Large intestine (tissue), 3 donors: ENCODE measurements at regions not wholly inside any gene's neighbourhood (a gene's known extent, or its start where the extent isn't known, plus 50 kb on each side); places are given as distances from the start of the nearest gene placed in this dataset.
A peak's percentile ranks its signal among the peaks of the same experiment; 100 is the strongest.

Experiments
- DNase-seq, 2 donors: peaks; one replicate each; pipeline versions ENCODE4 v3.0.0 to v3.0.0-alpha.2; 2013
- H3K27ac ChIP-seq: one replicate; pipeline ENCODE4 v1.5.1; 2013; ENCODE audit warnings: low read length
- H3K27me3 ChIP-seq: 2 replicates; pipeline ENCODE4 v1.6.1; 2013; ENCODE audit warnings: low read length; ENCODE audit not compliant: control insufficient read depth, insufficient read depth
- H3K36me3 ChIP-seq: 2 replicates; pipeline ENCODE4 v1.6.1; 2013; ENCODE audit warnings: low read length; ENCODE audit not compliant: control insufficient read depth, insufficient read depth
- H3K4me1 ChIP-seq: one replicate; pipeline ENCODE4 v1.6.1; 2013; ENCODE audit warnings: low read length; ENCODE audit not compliant: control insufficient read depth, insufficient read depth
- H3K4me3 ChIP-seq: one replicate; pipeline ENCODE4 v1.5.1; 2013; ENCODE audit warnings: low read length
- H3K9me3 ChIP-seq: one replicate; pipeline ENCODE4 v1.6.1; 2013; ENCODE audit warnings: mild to moderate bottlenecking, low read depth, low read length, moderate library complexity; ENCODE audit not compliant: control insufficient read depth
- WGBS: methylation state at CpG from one replicate; pipeline ENCODE4 v1.1.5; 2013; ENCODE audit warnings: low lambda C conversion rate; ENCODE audit not compliant: insufficient coverage; 5-methylcytosine and 5-hydroxymethylcytosine counted together

DNA sequence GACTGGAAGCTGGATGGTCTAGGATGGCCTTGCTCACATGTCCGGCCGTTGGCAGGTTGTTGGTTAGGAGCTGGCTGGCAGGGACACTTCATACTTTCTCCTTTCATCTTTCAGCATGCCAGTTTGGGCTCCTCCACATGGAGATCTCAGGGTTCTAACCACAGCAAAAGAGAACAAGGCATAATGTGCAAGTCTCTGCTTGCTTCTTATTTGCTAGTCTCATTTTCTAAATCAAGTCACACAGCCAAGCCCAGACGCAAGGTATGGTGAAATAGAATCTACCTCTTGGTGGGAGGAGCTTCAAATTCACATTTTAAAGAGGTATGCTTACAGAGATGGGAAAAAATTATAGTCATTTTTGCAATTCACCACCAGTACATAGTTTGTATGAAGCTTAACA, 69.1 kb upstream of the NAP1L1 start:
- H3K4me3 ChIP-seq = no peak overlapping the region
- no peaks in the 10 kb centered on the region for H3K4me1 ChIP-seq
- no peak for DNase-seq
- H3K36me3 ChIP-seq = no peaks in the 10 kb centered on the region
- no CpG with 5 or more reads among the region's 3 CpGs for WGBS
- no peaks in the 10 kb centered on the region for H3K9me3 ChIP-seq
- H3K27me3 ChIP-seq = no peaks in the 10 kb centered on the region
- no peak overlapping the region for H3K27ac ChIP-seq

DNA sequence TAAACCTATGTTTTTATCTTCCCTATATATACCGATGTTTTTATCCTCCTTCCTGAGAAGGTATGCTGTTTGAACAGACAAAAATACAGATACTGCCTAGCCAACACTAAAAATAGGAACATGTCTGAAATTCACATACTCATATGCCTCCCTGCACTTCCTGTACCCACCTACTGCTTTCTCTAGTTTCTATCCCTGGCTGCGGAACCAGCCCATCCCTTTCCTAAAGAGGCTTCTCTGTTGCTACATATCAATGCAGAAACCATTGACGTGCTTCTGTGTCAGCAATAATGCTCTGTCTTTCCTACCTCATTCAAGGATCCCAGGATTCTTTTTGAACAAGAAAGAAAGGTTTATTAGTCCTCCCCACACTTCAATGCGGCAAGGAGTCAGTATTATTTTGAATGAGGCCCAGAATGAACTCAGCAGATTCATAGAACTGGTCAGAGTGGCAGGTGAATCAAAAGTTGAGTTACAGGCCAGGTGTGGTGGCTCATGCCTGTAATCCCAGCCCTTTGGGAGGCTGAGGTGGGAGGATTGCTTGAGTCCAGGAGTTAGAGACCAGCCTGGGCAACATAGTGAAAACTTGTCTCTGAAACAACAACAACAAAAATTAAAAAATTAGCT, 67.8 kb upstream of the NAP1L1 start:
- H3K36me3 ChIP-seq = no peaks in the 10 kb centered on the region
- H3K27me3 ChIP-seq = no peaks in the 10 kb centered on the region
- no peak for DNase-seq
- H3K27ac ChIP-seq = no peak overlapping the region
- no peak overlapping the region for H3K4me3 ChIP-seq
- WGBS = 100% methylated on average over 1 of the region's 4 CpGs
- H3K9me3 ChIP-seq = no peaks in the 10 kb centered on the region
- no peaks in the 10 kb centered on the region for H3K4me1 ChIP-seq

DNA sequence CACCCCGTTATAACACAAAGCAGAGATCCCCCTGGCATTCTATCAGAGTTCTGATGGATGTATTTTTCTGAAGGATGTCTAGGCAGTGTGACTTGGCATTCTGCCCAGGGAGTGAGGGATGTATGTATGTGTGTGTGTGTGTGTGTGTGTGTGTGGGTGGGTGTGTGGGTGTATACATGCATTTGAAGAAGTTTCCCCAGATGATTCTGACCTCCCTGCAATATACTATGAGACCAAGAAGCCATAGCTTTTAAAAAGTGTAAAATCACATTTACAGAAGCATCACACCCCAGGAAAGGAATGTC, 59.7 kb upstream of the NAP1L1 start:
- peak in 1 of 2 donors; percentile 18 for DNase-seq
- no peak overlapping the region for H3K27ac ChIP-seq
- WGBS = no CpG with 5 or more reads among the region's 1 CpG
- no peaks in the 10 kb centered on the region for H3K27me3 ChIP-seq
- H3K36me3 ChIP-seq = no peaks in the 10 kb centered on the region
- no peaks in the 10 kb centered on the region for H3K4me1 ChIP-seq
- no peaks in the 10 kb centered on the region for H3K9me3 ChIP-seq
- no peak overlapping the region for H3K4me3 ChIP-seq

DNA sequence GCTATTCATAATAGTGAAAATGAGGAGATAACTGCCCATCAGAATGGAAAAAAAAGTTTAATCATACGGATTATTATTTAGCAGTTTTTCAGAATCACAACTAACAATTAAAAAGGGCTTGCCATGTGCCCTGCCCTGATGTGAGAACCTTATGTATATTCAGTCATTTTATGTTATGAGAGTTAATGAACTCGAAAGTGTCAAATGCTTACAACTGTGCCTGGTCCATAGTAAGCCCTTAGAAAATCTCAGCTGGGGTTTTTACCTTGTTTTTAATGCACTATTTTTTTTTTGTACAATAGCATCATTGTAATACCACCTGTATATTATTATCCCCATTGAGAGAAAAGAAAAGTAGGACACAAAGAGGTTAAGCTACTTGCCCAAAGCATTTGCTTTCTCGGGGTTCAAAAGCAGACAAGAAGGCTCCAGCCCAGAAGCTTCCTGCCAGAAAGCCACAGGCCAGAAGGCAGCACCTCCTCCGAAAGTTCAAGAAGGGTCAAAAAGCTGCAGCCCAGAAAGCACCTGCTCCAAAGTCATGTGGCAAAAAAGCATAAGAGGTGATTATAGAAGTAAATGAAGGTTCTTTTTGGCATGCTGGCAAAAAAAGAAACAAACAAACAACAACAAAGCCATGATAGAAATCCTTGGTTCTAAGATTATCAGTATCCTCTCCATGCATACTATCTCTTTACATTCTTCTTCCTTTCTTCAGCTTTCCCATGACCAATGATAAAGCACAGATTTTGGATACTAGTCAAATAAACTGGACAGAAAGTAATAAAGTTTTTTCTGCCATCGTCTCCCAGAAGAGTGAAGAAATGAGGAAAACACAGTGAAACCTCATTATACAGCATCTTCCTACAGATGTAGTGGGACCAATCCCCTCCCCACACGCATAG, 59.1 kb upstream of the NAP1L1 start:
- H3K27me3 ChIP-seq = no peaks in the 10 kb centered on the region
- DNase-seq = no peak
- no peak overlapping the region for H3K4me3 ChIP-seq
- H3K4me1 ChIP-seq = no peaks in the 10 kb centered on the region
- no peak overlapping the region for H3K27ac ChIP-seq
- WGBS = no CpG with 5 or more reads among the region's 6 CpGs
- no peaks in the 10 kb centered on the region for H3K9me3 ChIP-seq
- no peaks in the 10 kb centered on the region for H3K36me3 ChIP-seq

DNA sequence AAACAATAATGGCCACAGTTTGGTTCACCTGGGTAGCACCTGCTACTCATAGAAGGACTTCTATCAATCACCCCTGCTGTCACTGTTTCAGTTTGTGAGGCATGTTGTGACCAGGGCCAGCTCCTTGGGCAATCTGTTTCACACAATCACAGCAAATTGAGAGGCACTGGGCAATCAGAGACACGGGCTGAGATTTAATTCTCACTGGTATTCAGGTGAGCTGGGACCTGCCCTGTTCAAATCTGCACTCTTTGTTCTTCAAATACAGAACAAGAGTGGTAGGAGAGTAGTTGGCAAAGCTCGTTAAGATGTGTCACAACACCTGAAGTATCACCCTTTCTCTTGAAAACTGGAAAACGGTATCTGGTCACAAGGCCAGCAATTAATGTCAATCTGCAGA, 57.8 kb upstream of the NAP1L1 start:
- H3K27me3 ChIP-seq = no peaks in the 10 kb centered on the region
- H3K4me1 ChIP-seq = no peaks in the 10 kb centered on the region
- WGBS = 83% methylated on average over 1 of the region's 3 CpGs
- H3K36me3 ChIP-seq = no peaks in the 10 kb centered on the region
- no peak overlapping the region for H3K4me3 ChIP-seq
- DNase-seq = no peak
- H3K9me3 ChIP-seq = no peaks in the 10 kb centered on the region
- no peak overlapping the region for H3K27ac ChIP-seq

DNA sequence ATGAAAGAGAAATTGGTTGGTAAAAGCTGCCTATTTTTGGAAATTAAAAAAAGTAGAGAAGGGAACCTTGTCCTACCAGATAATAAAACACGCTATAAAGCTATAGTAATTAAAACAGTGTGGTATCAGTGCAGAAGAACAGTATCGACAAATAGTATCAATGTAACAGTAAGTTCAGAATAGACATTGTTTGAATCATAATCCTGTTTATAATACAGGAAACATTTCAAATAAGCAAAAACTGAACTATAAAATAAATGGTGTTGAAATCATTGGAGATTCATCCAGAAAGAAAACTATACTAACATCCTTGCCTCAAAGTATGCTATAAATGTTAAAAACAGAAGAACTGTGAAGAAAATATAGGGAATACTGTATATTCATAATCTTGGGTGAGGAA, 54.2 kb upstream of the NAP1L1 start:
- DNase-seq = no peak
- no peaks in the 10 kb centered on the region for H3K36me3 ChIP-seq
- H3K27ac ChIP-seq = no peak overlapping the region
- H3K9me3 ChIP-seq = no peaks in the 10 kb centered on the region
- H3K27me3 ChIP-seq = no peaks in the 10 kb centered on the region
- H3K4me3 ChIP-seq = no peak overlapping the region
- no peaks in the 10 kb centered on the region for H3K4me1 ChIP-seq
- WGBS = 89% methylated on average over 2 of the region's 2 CpGs

DNA sequence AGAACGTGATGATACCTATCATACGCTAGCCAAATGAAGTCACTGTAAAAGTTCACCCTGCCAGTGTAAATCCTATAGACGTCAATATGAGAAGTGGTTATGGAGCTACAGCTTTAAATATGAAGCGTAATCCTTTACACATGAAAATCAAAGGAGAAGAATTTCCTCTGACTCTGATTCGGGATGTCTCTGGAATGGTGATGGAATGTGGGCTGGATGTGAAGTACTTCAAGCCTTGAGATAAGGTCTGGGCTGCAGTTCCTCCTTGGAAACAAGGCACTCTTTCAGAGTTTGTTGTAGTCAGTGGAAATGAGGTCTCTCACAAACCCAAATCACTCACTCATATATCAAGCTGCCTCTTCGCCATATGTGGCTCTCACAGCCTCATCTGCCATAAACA, 53.1 kb upstream of the NAP1L1 start:
- WGBS = no CpG with 5 or more reads among the region's 6 CpGs
- no peaks in the 10 kb centered on the region for H3K4me1 ChIP-seq
- H3K9me3 ChIP-seq = no peaks in the 10 kb centered on the region
- H3K36me3 ChIP-seq = no peaks in the 10 kb centered on the region
- DNase-seq = no peak
- H3K27me3 ChIP-seq = no peaks in the 10 kb centered on the region
- no peak overlapping the region for H3K27ac ChIP-seq
- no peak overlapping the region for H3K4me3 ChIP-seq

DNA sequence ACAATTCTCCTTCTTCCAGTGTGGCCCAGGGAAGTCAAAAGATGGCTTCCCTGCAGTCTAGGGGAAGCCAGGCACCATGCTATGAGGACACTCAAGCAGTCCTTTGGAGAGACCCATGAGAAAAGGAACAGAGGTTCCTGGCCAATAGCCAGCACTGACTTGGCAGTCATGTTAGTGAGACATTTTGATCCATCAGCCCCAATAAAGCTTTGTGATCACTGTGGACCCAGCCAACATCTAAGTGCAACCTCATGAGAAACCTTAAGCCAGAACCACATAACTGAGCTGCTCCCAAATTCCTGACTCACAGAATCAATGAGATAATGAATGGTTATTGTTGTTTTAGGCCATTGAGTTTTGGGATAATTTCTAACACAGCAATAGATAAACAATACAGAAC, 51.0 kb upstream of the NAP1L1 start:
- H3K4me3 ChIP-seq = no peak overlapping the region
- H3K9me3 ChIP-seq = no peaks in the 10 kb centered on the region
- DNase-seq = no peak
- no peaks in the 10 kb centered on the region for H3K27me3 ChIP-seq
- H3K36me3 ChIP-seq = no peaks in the 10 kb centered on the region
- H3K27ac ChIP-seq = no peak overlapping the region
- H3K4me1 ChIP-seq = no peaks in the 10 kb centered on the region
